Panc1 (cell line): ENCODE measurements at regions not wholly inside any gene's neighbourhood (a gene's known extent, or its start where the extent isn't known, plus 50 kb on each side); places are given as distances from the start of the nearest gene placed in this dataset.

Experiments
- ATAC-seq: fragments of 200-7000 bp; cut with Tn5 transposase; 2 replicates; pipeline ENCODE4 v1.9.1; 2020; ENCODE audit warnings: mild to moderate bottlenecking, moderate library complexity
- BruUV-seq: library from RNA; stranded (reverse); fragments of 400-500 nt; replicated peaks from 2 replicates; lab custom pipeline; 2021; lab: Mats Ljungman, UMichigan
- CTCF ChIA-PET: fragments of 300-600 bp; sonication (Branson Sonifier 250); formaldehyde crosslinking; loops from one replicate; lab custom pipeline; 2022; ENCODE audit warnings: antibody characterized with exemption; lab: Charles Lee
- POLR2A ChIA-PET: fragments of 300-600 bp; sonication (Branson Sonifier 250); formaldehyde crosslinking; loops from one replicate; lab custom pipeline; 2022; ENCODE audit warnings: antibody characterized with exemption; lab: Charles Lee
- DNase-seq: peaks from one replicate; pipeline ENCODE4 v3.0.0-alpha.2; 2010; ENCODE audit warnings: low read depth, low spot score
- H3K27ac ChIP-seq: 2 replicates; pipeline ENCODE4 v1.5.1; 2011; ENCODE audit warnings: mild to moderate bottlenecking, low read length, inconsistent platforms
- H3K27me3 ChIP-seq: fragments of 200-500 bp; sonication (Bioruptor generic); 2 replicates; pipeline ENCODE4 v1.6.0; 2014; ENCODE audit warnings: low read length, inconsistent platforms; ENCODE audit not compliant: control insufficient read depth, insufficient read depth
- H3K36me3 ChIP-seq: fragments of 200-500 bp; sonication (Bioruptor generic); 2 replicates; pipeline ENCODE4 v1.5.1; 2014; ENCODE audit warnings: inconsistent platforms, mild to moderate bottlenecking, low read length, moderate library complexity; ENCODE audit not compliant: control insufficient read depth, insufficient read depth
- H3K4me1 ChIP-seq: 2 replicates; pipeline ENCODE4 v1.5.1; 2011; ENCODE audit warnings: inconsistent platforms, mild to moderate bottlenecking, low read length, moderate library complexity; ENCODE audit not compliant: control insufficient read depth, insufficient read depth
- H3K4me3 ChIP-seq, 2 experiments: 2 replicates each; pipeline ENCODE4 v1.5.1; 2011 to 2012; ENCODE audit warnings: low read depth in 2 of 2, low read length in 2 of 2, mild to moderate bottlenecking in 2 of 2, inconsistent platforms in 1 of 2, moderate library complexity in 1 of 2
- H3K9me3 ChIP-seq: fragments of 200-500 bp; sonication (Bioruptor generic); 2 replicates; pipeline ENCODE4 v1.5.1; 2014; ENCODE audit warnings: low read depth, mild to moderate bottlenecking, inconsistent platforms, low read length, moderate library complexity; ENCODE audit not compliant: control insufficient read depth, insufficient read depth
- POLR2AphosphoS5 ChIP-seq: IDR thresholded peaks from 2 replicates; pipeline ENCODE4 v1.6.1; 2012; ENCODE audit warnings: mild to moderate bottlenecking, low read depth, low read length, moderate library complexity
- SIN3A ChIP-seq: IDR thresholded peaks from 2 replicates; pipeline ENCODE4 v1.6.1; 2012; ENCODE audit warnings: low read depth, mild to moderate bottlenecking, low read length, moderate library complexity, borderline replicate concordance; ENCODE audit not compliant: insufficient read depth
- TCF7L2 ChIP-seq: IDR thresholded peaks from 2 replicates; pipeline ENCODE4 v1.6.1; 2011; ENCODE audit warnings: mild to moderate bottlenecking, low read depth, low read length, inconsistent platforms
- in situ Hi-C: cut with HindIII; loops from 2 replicates; pipeline ENCODE4 v1.10.0; 2016; ENCODE audit warnings: low sequenced_read_pairs, low pct_unique_long_range_greater_than_20kb
- intact Hi-C: fragments of 100-400 bp; cut with micrococcal nuclease; formaldehyde crosslinking; loops from one replicate; pipeline ENCODE4 v1.10.0; 2022; ENCODE audit not compliant: unreplicated experiment
- TF ChIP-seq, protein P1 (sequence below): fragments of 450-650 bp; IDR thresholded peaks from 2 replicates; pipeline ENCODE4 v1.5.1; 2017; ENCODE audit warnings: mild to moderate bottlenecking
- TF ChIP-seq, protein P2 (sequence below), 2 experiments: IDR thresholded peaks; 2 replicates each; pipeline ENCODE4 v1.6.1; 2011 to 2012; ENCODE audit warnings: low read depth in 2 of 2, control low read depth in 1 of 2, low read length in 1 of 2, mild to moderate bottlenecking in 1 of 2, moderate library complexity in 1 of 2; ENCODE audit not compliant: insufficient read depth in 1 of 2

DNA sequence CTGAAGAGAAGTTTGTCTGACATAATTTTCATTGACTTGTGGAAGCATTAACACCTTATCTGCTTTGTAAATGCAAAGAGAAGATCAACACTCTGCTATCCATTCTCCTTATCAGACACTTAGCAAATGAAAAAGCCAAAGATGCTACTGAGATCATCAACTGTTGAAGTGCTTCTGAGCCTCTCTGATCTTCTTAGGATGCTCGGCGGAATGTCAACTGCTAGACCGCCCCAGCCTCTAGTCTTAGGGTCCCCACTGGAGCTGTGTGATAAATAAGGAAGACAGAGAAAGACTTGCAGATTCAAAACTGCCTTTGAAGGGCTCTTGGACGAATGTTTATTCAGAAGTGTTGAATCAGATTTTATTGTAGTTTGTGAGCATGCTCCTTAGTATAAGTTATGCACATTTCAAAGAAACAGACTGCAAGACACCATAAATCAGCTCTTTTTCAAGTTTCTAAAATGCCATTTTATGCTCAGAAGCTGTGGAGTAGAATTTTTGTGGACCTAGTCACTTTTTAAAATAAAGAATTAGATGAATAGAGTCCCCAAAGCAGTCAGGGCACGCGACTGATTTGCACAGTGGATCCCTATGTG lies 197.9 kb downstream of the DIRAS2 start:
- Histone ChIP-seq H3K27ac (no peak overlapping the region), H3K9me3 (no peaks in the 10 kb centered on the region), H3K4me1 (no peaks in the 10 kb centered on the region), H3K36me3 (no peaks in the 10 kb centered on the region), H3K4me3 (no peak overlapping the region), H3K27me3 (no peaks in the 10 kb centered on the region)
- CTCF ChIA-PET, result no interaction called here
- in situ Hi-C loops, result no loop called here
- ATAC-seq, result no peak
- intact Hi-C loops, result no loop called here
- DNase-seq, result no peak
- no TSS peak for BruUV-seq
- TF ChIP-seq SIN3A (no peak), POLR2AphosphoS5 (no peak), TCF7L2 (no peak)
- TF ChIP-seq, protein P1, sequence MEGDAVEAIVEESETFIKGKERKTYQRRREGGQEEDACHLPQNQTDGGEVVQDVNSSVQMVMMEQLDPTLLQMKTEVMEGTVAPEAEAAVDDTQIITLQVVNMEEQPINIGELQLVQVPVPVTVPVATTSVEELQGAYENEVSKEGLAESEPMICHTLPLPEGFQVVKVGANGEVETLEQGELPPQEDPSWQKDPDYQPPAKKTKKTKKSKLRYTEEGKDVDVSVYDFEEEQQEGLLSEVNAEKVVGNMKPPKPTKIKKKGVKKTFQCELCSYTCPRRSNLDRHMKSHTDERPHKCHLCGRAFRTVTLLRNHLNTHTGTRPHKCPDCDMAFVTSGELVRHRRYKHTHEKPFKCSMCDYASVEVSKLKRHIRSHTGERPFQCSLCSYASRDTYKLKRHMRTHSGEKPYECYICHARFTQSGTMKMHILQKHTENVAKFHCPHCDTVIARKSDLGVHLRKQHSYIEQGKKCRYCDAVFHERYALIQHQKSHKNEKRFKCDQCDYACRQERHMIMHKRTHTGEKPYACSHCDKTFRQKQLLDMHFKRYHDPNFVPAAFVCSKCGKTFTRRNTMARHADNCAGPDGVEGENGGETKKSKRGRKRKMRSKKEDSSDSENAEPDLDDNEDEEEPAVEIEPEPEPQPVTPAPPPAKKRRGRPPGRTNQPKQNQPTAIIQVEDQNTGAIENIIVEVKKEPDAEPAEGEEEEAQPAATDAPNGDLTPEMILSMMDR, result no peak
- TF ChIP-seq, protein P2, sequence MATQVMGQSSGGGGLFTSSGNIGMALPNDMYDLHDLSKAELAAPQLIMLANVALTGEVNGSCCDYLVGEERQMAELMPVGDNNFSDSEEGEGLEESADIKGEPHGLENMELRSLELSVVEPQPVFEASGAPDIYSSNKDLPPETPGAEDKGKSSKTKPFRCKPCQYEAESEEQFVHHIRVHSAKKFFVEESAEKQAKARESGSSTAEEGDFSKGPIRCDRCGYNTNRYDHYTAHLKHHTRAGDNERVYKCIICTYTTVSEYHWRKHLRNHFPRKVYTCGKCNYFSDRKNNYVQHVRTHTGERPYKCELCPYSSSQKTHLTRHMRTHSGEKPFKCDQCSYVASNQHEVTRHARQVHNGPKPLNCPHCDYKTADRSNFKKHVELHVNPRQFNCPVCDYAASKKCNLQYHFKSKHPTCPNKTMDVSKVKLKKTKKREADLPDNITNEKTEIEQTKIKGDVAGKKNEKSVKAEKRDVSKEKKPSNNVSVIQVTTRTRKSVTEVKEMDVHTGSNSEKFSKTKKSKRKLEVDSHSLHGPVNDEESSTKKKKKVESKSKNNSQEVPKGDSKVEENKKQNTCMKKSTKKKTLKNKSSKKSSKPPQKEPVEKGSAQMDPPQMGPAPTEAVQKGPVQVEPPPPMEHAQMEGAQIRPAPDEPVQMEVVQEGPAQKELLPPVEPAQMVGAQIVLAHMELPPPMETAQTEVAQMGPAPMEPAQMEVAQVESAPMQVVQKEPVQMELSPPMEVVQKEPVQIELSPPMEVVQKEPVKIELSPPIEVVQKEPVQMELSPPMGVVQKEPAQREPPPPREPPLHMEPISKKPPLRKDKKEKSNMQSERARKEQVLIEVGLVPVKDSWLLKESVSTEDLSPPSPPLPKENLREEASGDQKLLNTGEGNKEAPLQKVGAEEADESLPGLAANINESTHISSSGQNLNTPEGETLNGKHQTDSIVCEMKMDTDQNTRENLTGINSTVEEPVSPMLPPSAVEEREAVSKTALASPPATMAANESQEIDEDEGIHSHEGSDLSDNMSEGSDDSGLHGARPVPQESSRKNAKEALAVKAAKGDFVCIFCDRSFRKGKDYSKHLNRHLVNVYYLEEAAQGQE (IDR thresholded peaks at IDR 0.05; ENCODE audit: insufficient read depth in 1 of 2, low read depth in 2 of 2, low read length in 1 of 2), result no peak
- POLR2A ChIA-PET, result no interaction called here

DNA sequence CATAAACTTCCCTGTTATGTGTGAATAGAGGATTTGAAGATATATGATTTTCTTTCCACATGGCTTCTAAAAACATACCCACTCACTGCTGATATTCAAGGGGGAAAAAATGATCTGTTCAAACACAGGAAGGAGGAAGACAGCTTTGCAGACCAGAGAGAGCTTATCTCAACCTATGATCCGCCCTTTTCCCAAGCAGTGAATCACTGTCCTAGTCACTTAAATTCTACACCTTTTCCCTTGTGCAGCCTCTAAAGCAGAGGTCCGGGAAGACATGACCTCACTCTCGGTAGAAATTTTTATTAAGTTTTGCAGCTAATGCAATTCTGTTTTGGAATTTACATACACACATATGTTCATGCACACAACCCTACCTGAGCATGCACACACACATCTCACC lies 197.2 kb downstream of the DIRAS2 start:
- Histone ChIP-seq H3K4me1 (no peaks in the 10 kb centered on the region), H3K27me3 (no peaks in the 10 kb centered on the region), H3K9me3 (no peaks in the 10 kb centered on the region), H3K27ac (no peak overlapping the region), H3K36me3 (no peaks in the 10 kb centered on the region), H3K4me3 (no peak overlapping the region)
- TF ChIP-seq SIN3A (no peak), TCF7L2 (no peak), POLR2AphosphoS5 (no peak)
- TF ChIP-seq, protein P2 (IDR thresholded peaks at IDR 0.05; ENCODE audit: insufficient read depth in 1 of 2, low read depth in 2 of 2, low read length in 1 of 2), result no peak
- TF ChIP-seq, protein P1, result no peak
- intact Hi-C loops (no loop called here), in situ Hi-C loops (no loop called here)
- DNase-seq (no peak), ATAC-seq (no peak)
- BruUV-seq, result no TSS peak
- ChIA-PET POLR2A (no interaction called here), CTCF (no interaction called here)
